ENCODE measurements at regions not wholly inside any gene's neighbourhood (a gene's known extent, or its start where the extent isn't known, plus 50 kb on each side); places are given as distances from the start of the nearest gene placed in this dataset.

DNA sequence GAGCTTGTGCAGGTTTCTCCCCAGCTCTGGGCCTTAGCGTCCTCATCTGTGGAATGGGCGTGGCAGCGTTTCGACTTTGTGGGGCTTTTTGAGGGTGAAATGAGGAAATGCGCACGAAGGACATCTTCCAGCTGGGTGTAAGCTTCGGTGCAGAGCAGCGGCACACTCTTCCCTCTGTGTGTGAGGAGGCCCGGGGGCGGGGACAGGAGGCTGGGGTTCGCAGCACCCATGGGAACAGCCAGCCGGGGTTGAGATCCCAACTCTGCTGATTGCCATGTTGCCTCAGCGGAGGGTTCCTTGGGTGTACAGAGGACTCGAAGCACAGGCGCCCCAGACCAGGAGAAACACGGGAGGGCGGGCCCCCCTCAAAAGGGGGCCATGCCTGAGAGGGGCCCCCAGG lies 265.6 kb downstream of the NSG2 start:
- no peak overlapping the region for H3K27ac ChIP-seq
- TF ChIP-seq, protein P1, sequence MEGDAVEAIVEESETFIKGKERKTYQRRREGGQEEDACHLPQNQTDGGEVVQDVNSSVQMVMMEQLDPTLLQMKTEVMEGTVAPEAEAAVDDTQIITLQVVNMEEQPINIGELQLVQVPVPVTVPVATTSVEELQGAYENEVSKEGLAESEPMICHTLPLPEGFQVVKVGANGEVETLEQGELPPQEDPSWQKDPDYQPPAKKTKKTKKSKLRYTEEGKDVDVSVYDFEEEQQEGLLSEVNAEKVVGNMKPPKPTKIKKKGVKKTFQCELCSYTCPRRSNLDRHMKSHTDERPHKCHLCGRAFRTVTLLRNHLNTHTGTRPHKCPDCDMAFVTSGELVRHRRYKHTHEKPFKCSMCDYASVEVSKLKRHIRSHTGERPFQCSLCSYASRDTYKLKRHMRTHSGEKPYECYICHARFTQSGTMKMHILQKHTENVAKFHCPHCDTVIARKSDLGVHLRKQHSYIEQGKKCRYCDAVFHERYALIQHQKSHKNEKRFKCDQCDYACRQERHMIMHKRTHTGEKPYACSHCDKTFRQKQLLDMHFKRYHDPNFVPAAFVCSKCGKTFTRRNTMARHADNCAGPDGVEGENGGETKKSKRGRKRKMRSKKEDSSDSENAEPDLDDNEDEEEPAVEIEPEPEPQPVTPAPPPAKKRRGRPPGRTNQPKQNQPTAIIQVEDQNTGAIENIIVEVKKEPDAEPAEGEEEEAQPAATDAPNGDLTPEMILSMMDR (IDR thresholded peaks at IDR 0.05): no peak
- H3K36me3 ChIP-seq: no peaks in the 10 kb centered on the region
- H3K4me1 ChIP-seq: peaks cover 0 to 4% of the 10 kb centered on the region in 2 donors
- H3K4me3 ChIP-seq: no peak overlapping the region
- H3K9me3 ChIP-seq: no peaks in the 10 kb centered on the region
- H3K27me3 ChIP-seq: no peaks in the 10 kb centered on the region
- intact Hi-C loops (cut with DNase I): loop anchor here (5.0 kb wide), 2 partner anchors 339 to 694 kb away; partner anchors contain the start of gene BOD1
- DNase-seq (ENCODE audit: low spot score in 2 of 2): peak in 1 of 2 donors; percentile 53

DNA sequence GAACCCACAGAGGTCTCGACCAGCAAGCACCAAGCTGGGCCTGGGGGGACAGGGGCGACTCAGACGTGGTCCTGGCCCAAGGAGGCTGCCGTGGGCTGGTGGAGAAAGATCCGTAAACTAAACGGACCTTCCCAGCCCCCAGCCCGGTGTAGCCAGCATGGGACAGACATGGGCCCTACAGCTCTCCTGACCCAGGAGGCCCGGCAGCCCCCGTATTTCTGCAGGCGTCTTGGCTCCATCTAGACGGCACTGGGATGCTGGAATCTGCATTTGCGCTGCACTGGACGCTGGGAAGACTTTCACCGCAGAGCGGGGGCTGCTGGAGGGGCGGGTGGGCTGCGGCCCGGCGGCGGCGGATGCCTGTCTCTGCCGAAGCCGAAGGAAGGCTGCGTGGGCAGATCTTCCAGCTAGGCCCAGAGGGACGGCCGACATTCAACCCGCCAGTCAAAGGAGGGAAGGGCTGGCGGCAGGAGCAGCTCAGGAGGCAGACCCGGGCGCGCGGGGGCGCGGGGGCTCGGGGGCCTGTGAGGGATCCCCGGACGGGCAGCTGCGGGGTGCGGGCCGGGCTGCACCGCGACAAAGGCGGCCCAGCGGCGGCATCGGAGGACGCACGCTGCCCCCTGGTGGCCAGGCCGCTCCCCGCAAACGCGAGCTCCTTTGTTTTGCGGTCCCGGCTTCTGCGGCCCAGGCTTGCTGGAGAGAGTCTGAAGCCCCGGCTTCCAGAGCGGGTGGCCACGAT lies 266.2 kb downstream of the NSG2 start:
- no peaks in the 10 kb centered on the region for H3K36me3 ChIP-seq
- H3K4me3 ChIP-seq: peak overlapping the region; percentile 65 to 70
- H3K27ac ChIP-seq: no peak overlapping the region
- peaks cover 0 to 4% of the 10 kb centered on the region in 2 donors for H3K4me1 ChIP-seq
- TF ChIP-seq, protein P1 (IDR thresholded peaks at IDR 0.05): peak; percentile 63 to 77 (median 71)
- no peaks in the 10 kb centered on the region for H3K27me3 ChIP-seq
- intact Hi-C loops (cut with DNase I): loop anchor here (5.0 kb wide), 2 partner anchors 339 to 694 kb away; partner anchors contain the start of gene BOD1
- peak in 1 of 2 donors; percentile 69 for DNase-seq (ENCODE audit: low spot score in 2 of 2)
- no peaks in the 10 kb centered on the region for H3K9me3 ChIP-seq

DNA sequence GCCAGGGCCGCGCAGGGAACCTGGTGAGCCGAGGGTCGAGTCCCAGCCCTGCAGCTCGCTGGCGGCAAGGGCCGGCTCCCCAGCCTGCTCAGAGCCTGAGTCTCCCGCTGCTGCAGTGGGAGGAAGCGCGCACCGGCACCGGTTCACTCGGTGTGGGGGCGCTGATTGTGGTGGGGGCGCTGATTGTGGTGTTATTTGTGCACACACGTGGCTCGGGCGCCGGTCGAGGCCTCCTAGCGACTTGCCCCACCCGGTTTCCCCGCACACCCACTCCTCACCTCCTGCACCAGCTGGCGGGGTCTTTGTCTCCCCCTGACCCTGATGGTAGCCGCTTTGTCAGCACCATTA lies 266.7 kb downstream of the NSG2 start:
- TF ChIP-seq, protein P1 (IDR thresholded peaks at IDR 0.05): no peak
- Histone ChIP-seq H3K36me3 (no peaks in the 10 kb centered on the region), H3K4me3 (peak overlapping the region; percentile 65 to 70), H3K27ac (no peak overlapping the region), H3K9me3 (no peaks in the 10 kb centered on the region), H3K27me3 (no peaks in the 10 kb centered on the region), H3K4me1 (peaks cover 0 to 4% of the 10 kb centered on the region in 2 donors)
- DNase-seq (ENCODE audit: low spot score in 2 of 2): no peak
- intact Hi-C loops (cut with DNase I): loop anchor here (5.0 kb wide), 2 partner anchors 340 to 695 kb away; partner anchors contain the start of gene BOD1

DNA sequence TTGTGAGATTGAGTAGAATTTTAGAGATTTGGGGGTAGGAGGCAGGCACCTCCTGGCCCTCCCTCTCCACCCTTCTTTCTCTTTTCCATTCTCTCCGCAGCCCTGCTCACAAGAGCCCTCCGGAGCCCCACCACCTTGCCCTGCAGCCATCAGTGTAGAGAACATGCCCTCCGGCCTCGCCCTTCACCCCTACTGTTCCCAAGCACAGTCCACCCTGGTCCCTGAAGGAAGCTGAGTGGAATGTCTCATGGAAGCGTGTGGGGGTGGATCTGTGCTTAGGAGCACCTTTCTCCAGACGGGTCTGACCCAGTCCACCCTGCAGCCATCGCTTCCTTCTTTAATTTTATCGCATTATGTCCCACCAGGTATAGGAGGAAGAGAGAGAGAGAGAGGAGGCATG lies 267.1 kb downstream of the NSG2 start:
- TF ChIP-seq, protein P1 (IDR thresholded peaks at IDR 0.05): no peak
- no peak overlapping the region for H3K27ac ChIP-seq
- no peaks in the 10 kb centered on the region for H3K27me3 ChIP-seq
- intact Hi-C loops (cut with DNase I): loop anchor here (5.0 kb wide), 2 partner anchors 340 to 695 kb away; partner anchors contain the start of gene BOD1
- H3K9me3 ChIP-seq: no peaks in the 10 kb centered on the region
- H3K36me3 ChIP-seq: no peaks in the 10 kb centered on the region
- no peak overlapping the region for H3K4me3 ChIP-seq
- peak in 1 of 2 donors; percentile 53 for DNase-seq (ENCODE audit: low spot score in 2 of 2)
- peaks cover 0 to 4% of the 10 kb centered on the region in 2 donors for H3K4me1 ChIP-seq

GRCh38 chr5:174313615-174314014 lies 268.1 kb downstream of the NSG2 start:
- peaks cover 0 to 4% of the 10 kb centered on the region in 2 donors for H3K4me1 ChIP-seq
- TF ChIP-seq, protein P1 (IDR thresholded peaks at IDR 0.05): no peak
- intact Hi-C loops (cut with DNase I): loop anchor here (5.0 kb wide), 2 partner anchors 341 to 696 kb away; partner anchors contain the start of gene BOD1
- H3K4me3 ChIP-seq: no peak overlapping the region
- H3K27ac ChIP-seq: no peak overlapping the region
- no peaks in the 10 kb centered on the region for H3K9me3 ChIP-seq
- no peaks in the 10 kb centered on the region for H3K36me3 ChIP-seq
- H3K27me3 ChIP-seq: no peaks in the 10 kb centered on the region
- peak in 1 of 2 donors; percentile 39 for DNase-seq (ENCODE audit: low spot score in 2 of 2)
